ENCODE measurements at regions not wholly inside any gene's neighbourhood (a gene's known extent, or its start where the extent isn't known, plus 50 kb on each side); places are given as distances from the start of the nearest gene placed in this dataset.
"Not testable (repeated sequence)": the region's sequence is repeated elsewhere in the genome, so short reads cannot be mapped to it uniquely, and the experiment has no call there.

- Histone ChIP-seq H3K9me3 (ENCODE audit: control insufficient read depth, low read length) (no peaks in the 10 kb centered on the region), H3K9ac (ENCODE audit: low read length) (no peak overlapping the region), H3K4me1 (ENCODE audit: control insufficient read depth, insufficient read depth, low read length) (no peaks in the 10 kb centered on the region), H3K36me3 (ENCODE audit: control insufficient read depth, insufficient read depth, low read length, severe bottlenecking) (no peaks in the 10 kb centered on the region), H3K4me3 (ENCODE audit: low read length) (no peak overlapping the region), H3K27me3 (replicated peaks; ENCODE audit: control insufficient read depth, insufficient read depth, low read length) (no peaks in the 10 kb centered on the region)
- DNase-seq (ENCODE audit: low read depth), result no peak
Measured at GRCh38 chr4:18128241-18128640, 106.7 kb upstream of the LCORL start.

GRCh38 chr4:18127030-18127429, 105.5 kb upstream of the LCORL start:
- Histone ChIP-seq H3K27me3 (replicated peaks; ENCODE audit: control insufficient read depth, insufficient read depth, low read length) (no peaks in the 10 kb centered on the region), H3K4me3 (ENCODE audit: low read length) (no peak overlapping the region), H3K9me3 (ENCODE audit: control insufficient read depth, low read length) (no peaks in the 10 kb centered on the region), H3K36me3 (ENCODE audit: control insufficient read depth, insufficient read depth, low read length, severe bottlenecking) (no peaks in the 10 kb centered on the region), H3K9ac (ENCODE audit: low read length) (no peak overlapping the region), H3K4me1 (ENCODE audit: control insufficient read depth, insufficient read depth, low read length) (no peaks in the 10 kb centered on the region)
- no peak for DNase-seq (ENCODE audit: low read depth)

- no peak overlapping the region for H3K4me3 ChIP-seq (ENCODE audit: low read length)
Measured at GRCh38 chr4:18113710-18114331, 92.3 kb upstream of the LCORL start.

DNA sequence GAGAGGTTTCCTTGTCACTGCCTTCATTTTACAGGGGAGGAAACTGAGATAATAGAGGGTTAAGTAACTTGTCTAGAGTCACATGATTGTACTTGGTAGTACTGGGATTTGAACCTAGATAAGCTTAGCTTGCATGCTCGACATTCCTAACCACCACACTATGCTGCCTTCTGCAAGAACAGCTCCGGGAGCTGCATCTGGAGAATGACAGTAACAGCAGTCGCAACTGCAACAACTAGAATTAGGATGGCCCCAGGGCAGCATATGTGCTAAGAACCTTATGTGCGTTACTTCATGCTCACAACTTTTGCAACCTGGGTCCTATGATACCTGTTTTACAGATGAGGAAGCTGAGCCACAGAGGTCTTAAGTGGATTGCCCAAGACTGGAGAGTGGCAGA, 89.5 kb upstream of the LCORL start:
- H3K9me3 ChIP-seq (ENCODE audit: control insufficient read depth, low read length), result no peaks in the 10 kb centered on the region
- peaks cover 8% of the 10 kb centered on the region for H3K27me3 ChIP-seq (replicated peaks; ENCODE audit: control insufficient read depth, insufficient read depth, low read length)
- no peaks in the 10 kb centered on the region for H3K4me1 ChIP-seq (ENCODE audit: control insufficient read depth, insufficient read depth, low read length)
- H3K9ac ChIP-seq (ENCODE audit: low read length), result no peak overlapping the region
- H3K36me3 ChIP-seq (ENCODE audit: control insufficient read depth, insufficient read depth, low read length, severe bottlenecking), result no peaks in the 10 kb centered on the region
- no peak overlapping the region for H3K4me3 ChIP-seq (ENCODE audit: low read length)
- peak; percentile 7 for DNase-seq (ENCODE audit: low read depth)

More at GRCh38 chr4:18113710-18114331, 92.3 kb upstream of the LCORL start:
- H3K9me3 ChIP-seq (ENCODE audit: control insufficient read depth, low read length), result no peaks in the 10 kb centered on the region
- H3K27me3 ChIP-seq (replicated peaks; ENCODE audit: control insufficient read depth, insufficient read depth, low read length), result peaks cover 8% of the 10 kb centered on the region
- no peaks in the 10 kb centered on the region for H3K4me1 ChIP-seq (ENCODE audit: control insufficient read depth, insufficient read depth, low read length)
- H3K36me3 ChIP-seq (ENCODE audit: control insufficient read depth, insufficient read depth, low read length, severe bottlenecking), result no peaks in the 10 kb centered on the region
- no peak for DNase-seq (ENCODE audit: low read depth)
- H3K9ac ChIP-seq (ENCODE audit: low read length), result no peak overlapping the region

- no peak overlapping the region for H3K9ac ChIP-seq (ENCODE audit: low read length)
- H3K9me3 ChIP-seq (ENCODE audit: control insufficient read depth, low read length), result no peaks in the 10 kb centered on the region
- DNase-seq (ENCODE audit: low read depth), result no peak
- no peaks in the 10 kb centered on the region for H3K36me3 ChIP-seq (ENCODE audit: control insufficient read depth, insufficient read depth, low read length, severe bottlenecking)
- H3K4me1 ChIP-seq (ENCODE audit: control insufficient read depth, insufficient read depth, low read length), result no peaks in the 10 kb centered on the region
- H3K27me3 ChIP-seq (replicated peaks; ENCODE audit: control insufficient read depth, insufficient read depth, low read length), result peaks cover 8% of the 10 kb centered on the region
- H3K4me3 ChIP-seq (ENCODE audit: low read length), result no peak overlapping the region
Measured at GRCh38 chr4:18110099-18110498, 88.5 kb upstream of the LCORL start.

GRCh38 chr4:18109676-18110075, 88.1 kb upstream of the LCORL start:
- Histone ChIP-seq H3K36me3 (ENCODE audit: control insufficient read depth, insufficient read depth, low read length, severe bottlenecking) (no peaks in the 10 kb centered on the region), H3K9me3 (ENCODE audit: control insufficient read depth, low read length) (no peaks in the 10 kb centered on the region), H3K9ac (ENCODE audit: low read length) (no peak overlapping the region), H3K27me3 (replicated peaks; ENCODE audit: control insufficient read depth, insufficient read depth, low read length) (peaks cover 8% of the 10 kb centered on the region), H3K4me3 (ENCODE audit: low read length) (no peak overlapping the region), H3K4me1 (ENCODE audit: control insufficient read depth, insufficient read depth, low read length) (no peaks in the 10 kb centered on the region)
- DNase-seq (ENCODE audit: low read depth), result no peak

- H3K36me3 ChIP-seq (ENCODE audit: control insufficient read depth, insufficient read depth, low read length, severe bottlenecking); H3K27me3 ChIP-seq (replicated peaks; ENCODE audit: control insufficient read depth, insufficient read depth, low read length); H3K4me3 ChIP-seq (ENCODE audit: low read length); H3K9me3 ChIP-seq (ENCODE audit: control insufficient read depth, low read length); DNase-seq (ENCODE audit: low read depth); H3K4me1 ChIP-seq (ENCODE audit: control insufficient read depth, insufficient read depth, low read length); H3K9ac ChIP-seq (ENCODE audit: low read length): not testable (repeated sequence)
Measured at GRCh38 chr4:18107848-18108528, 86.4 kb upstream of the LCORL start.

DNA sequence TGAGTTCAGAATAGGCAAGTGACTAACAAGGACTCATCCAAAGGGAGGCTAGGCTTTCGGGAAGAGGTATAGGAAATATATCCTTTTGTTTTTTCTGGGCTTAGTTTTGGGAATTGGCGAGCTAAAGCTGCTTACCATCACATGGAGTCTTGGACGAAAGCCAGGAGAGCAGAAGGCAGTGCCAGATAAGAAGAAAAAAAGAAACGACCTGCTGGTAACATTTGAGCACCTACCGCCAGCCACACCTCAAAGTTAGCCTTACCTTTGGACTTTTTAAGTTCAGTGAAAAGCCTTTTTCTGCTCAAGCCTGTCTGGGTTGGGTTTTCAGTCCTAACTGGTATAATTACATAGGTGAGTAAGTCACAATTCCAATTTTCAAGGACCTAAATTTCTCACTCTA, 85.1 kb upstream of the LCORL start:
- H3K36me3 ChIP-seq (ENCODE audit: control insufficient read depth, insufficient read depth, low read length, severe bottlenecking), result no peaks in the 10 kb centered on the region
- no peak overlapping the region for H3K4me3 ChIP-seq (ENCODE audit: low read length)
- H3K9ac ChIP-seq (ENCODE audit: low read length), result no peak overlapping the region
- H3K4me1 ChIP-seq (ENCODE audit: control insufficient read depth, insufficient read depth, low read length), result no peaks in the 10 kb centered on the region
- H3K27me3 ChIP-seq (replicated peaks; ENCODE audit: control insufficient read depth, insufficient read depth, low read length), result peaks cover 8% of the 10 kb centered on the region
- no peak for DNase-seq (ENCODE audit: low read depth)
- no peaks in the 10 kb centered on the region for H3K9me3 ChIP-seq (ENCODE audit: control insufficient read depth, low read length)

DNA sequence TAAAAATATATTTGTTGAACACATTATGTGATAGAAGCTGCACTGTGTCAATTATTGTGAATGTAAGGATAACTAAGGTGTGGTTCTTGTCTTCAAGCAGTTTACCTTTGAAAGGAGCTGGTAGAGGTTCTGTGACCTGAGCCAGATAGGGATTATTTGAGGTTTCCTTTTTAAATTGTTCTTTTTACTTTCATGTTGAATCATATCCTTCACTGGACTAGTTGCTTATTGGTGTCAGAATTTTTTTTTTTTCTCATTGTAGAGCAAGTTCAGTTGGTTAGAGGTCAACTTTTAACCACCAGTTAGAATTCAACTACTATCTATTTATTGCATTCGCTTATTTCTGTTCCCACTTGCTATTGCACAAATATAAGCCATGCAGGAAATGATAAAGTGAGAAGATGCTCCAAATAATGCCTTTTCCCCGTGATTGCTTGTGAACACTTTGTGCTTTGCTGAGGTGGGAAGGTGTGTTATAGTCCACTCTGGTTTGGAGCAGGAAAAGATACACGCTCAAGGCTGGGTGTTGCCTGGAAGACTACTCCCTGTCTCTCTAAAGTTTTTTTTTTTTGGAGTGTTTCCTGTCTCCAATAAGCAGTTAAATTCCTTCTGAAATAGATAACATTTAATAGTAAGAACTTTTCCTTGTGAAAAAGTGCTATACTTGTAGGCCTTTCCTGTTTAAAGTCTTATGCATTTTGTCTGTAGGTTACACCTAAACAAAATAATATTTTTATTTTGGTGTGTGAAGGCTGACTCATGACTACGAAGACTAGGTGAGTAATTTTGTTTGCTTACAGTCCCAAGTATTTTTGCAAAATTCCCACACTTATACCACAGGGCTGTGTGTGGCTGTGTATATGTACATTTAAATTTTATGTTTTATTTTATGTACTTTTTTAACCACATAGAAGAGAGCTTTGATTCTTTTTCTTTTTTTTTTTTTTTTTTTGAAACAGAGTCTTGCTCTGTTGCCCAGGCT, 83.8 kb upstream of the LCORL start:
- no peak overlapping the region for H3K4me3 ChIP-seq (ENCODE audit: low read length)
- H3K9ac ChIP-seq (ENCODE audit: low read length), result no peak overlapping the region
- H3K4me1 ChIP-seq (ENCODE audit: control insufficient read depth, insufficient read depth, low read length), result no peaks in the 10 kb centered on the region
- no peaks in the 10 kb centered on the region for H3K9me3 ChIP-seq (ENCODE audit: control insufficient read depth, low read length)
- H3K27me3 ChIP-seq (replicated peaks; ENCODE audit: control insufficient read depth, insufficient read depth, low read length), result no peaks in the 10 kb centered on the region
- DNase-seq (ENCODE audit: low read depth), result no peak
- no peaks in the 10 kb centered on the region for H3K36me3 ChIP-seq (ENCODE audit: control insufficient read depth, insufficient read depth, low read length, severe bottlenecking)

DNA sequence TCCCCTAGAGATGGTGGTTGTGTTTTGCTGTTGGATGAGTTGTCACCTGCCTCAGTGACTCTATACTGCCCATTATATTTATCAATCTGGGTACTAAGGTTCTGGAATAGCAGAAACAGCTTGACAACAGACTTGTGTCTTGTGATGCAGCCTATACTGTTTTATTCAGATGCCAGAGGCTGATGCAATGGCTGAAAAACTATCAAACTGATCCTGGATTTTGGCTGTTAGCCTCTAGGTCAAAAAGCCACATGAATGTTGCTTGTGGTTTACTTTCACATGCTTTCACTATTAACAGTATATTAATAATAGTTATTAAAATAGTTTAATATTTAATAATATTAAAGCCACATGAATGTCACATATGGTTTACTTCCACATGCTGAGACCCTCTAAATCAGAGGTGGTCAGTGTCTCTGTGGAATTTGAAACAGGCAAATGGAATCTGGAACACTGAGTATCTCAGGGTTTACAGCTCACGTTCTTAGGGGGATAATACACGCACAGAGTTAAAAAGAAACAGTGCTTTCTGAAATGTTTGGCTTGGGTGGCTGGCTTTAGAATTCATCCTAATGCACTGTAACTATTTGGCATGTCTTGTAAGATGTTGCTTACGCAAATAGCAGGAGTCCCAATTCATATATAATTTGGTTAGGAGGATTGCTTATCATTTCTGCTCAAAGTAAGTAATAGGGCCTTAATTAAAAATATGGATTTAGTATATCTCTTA, 82.5 kb upstream of the LCORL start:
- DNase-seq (ENCODE audit: low read depth), result no peak
- no peaks in the 10 kb centered on the region for H3K4me1 ChIP-seq (ENCODE audit: control insufficient read depth, insufficient read depth, low read length)
- no peaks in the 10 kb centered on the region for H3K27me3 ChIP-seq (replicated peaks; ENCODE audit: control insufficient read depth, insufficient read depth, low read length)
- H3K9me3 ChIP-seq (ENCODE audit: control insufficient read depth, low read length), result no peaks in the 10 kb centered on the region
- no peak overlapping the region for H3K9ac ChIP-seq (ENCODE audit: low read length)
- H3K36me3 ChIP-seq (ENCODE audit: control insufficient read depth, insufficient read depth, low read length, severe bottlenecking), result no peaks in the 10 kb centered on the region
- no peak overlapping the region for H3K4me3 ChIP-seq (ENCODE audit: low read length)

DNA sequence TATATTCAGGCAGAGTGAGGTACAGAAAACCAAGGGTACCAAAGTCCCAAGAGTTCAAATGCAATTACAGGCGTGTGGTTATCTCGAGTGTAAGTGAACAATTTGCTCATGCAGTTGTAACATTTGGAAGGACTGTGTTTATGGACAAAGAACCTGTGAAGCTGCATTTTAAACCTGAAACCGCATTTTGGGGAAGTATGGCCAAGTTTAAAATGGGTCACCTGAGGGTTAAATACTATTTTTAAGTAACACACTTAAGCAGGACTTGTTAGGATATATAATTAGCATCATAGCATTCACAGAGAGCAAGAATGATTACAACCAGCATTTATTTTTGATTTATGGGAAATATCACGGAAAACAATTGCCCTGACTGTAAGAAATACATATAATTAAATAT, 79.1 kb upstream of the LCORL start:
- Histone ChIP-seq H3K4me1 (ENCODE audit: control insufficient read depth, insufficient read depth, low read length) (no peaks in the 10 kb centered on the region), H3K27me3 (replicated peaks; ENCODE audit: control insufficient read depth, insufficient read depth, low read length) (no peaks in the 10 kb centered on the region), H3K36me3 (ENCODE audit: control insufficient read depth, insufficient read depth, low read length, severe bottlenecking) (no peaks in the 10 kb centered on the region), H3K4me3 (ENCODE audit: low read length) (no peak overlapping the region), H3K9me3 (ENCODE audit: control insufficient read depth, low read length) (no peaks in the 10 kb centered on the region), H3K9ac (ENCODE audit: low read length) (no peak overlapping the region)
- DNase-seq (ENCODE audit: low read depth), result no peak
